NCI-H460 (cell line): ENCODE measurements at regions not wholly inside any gene's neighbourhood (a gene's known extent, or its start where the extent isn't known, plus 50 kb on each side); places are given as distances from the start of the nearest gene placed in this dataset.

ENCODE experiments used
- DNase-seq: peaks from one replicate; pipeline ENCODE4 v3.0.0-alpha.2; 2016; ENCODE audit warnings: low read depth; ENCODE audit errors: extremely low read depth

DNA sequence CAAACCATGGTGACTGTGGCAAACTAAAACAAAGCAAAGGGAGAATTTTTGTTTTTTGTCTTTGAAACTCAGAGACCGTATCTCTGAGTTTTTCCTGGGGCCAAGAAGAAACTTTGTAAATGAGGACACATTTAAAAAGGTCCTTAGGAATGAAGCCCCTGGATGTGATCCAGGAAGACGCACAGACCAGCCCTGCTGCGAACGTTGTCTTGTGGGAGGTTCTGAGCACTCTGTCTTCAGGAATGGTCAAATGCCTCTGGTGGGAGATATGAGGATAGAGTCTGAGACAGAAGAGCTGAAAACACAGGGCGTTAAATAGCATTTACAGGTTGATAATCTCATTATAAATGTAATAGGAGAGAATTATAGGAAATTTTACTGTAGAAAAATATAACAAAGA lies 893.5 kb upstream of the KLHL29 start:
- no peak for DNase-seq

DNA sequence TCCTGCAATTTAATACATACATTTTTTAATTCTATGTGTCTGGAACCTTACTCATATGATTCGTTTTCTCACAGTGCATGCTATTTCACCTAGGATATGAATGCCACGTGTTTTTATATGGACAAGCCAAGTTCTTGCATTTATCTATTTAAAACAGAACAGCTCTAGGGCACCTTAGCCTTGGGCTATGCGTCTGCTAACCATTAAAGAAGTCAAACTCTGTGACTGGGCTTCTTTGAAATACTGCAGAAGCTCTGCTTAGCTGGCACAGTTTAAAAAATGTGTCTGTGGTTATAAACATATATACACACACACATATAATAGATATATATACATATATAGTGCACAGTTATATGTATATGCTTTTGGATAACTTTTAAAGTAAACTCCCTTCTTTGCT lies 890.8 kb upstream of the KLHL29 start:
- DNase-seq = no peak

DNA sequence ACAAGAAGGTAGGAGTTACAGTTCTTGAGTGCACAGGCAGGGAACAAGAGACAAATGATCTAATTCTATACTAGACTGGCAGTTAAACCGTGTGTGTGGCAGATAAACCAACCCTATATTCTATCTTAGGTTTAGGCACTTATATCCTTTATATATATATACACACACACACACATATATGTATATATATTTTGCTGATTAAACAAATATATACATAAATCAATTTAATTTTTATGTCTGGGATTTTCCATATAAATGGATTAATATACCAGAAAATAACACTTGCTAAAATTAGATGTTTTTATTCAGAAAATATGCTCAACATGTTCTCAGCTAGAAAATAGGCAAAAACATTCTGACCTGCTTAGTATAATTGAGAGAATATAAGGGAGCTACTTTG lies 887.9 kb upstream of the KLHL29 start:
- no peak for DNase-seq

DNA sequence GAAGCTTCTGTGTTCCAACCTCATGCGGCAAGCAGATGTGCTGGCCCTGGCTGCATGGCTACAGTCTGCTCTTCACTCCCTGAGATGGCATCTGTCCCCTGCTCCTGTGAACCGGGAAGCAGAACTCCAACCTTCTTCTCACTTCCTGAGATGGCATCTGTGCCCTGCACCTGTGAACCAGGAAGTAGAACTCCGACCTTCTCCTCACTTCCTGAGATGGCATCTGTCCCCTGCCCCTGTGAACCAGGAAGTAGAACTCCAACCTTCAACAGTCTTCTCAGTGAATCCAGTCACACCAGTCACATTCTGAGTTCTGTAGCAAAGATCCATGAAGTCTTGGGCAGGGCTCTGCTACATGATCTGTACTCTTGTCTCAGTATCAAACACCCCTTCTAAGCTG lies 887.2 kb upstream of the KLHL29 start:
- DNase-seq = no peak

DNA sequence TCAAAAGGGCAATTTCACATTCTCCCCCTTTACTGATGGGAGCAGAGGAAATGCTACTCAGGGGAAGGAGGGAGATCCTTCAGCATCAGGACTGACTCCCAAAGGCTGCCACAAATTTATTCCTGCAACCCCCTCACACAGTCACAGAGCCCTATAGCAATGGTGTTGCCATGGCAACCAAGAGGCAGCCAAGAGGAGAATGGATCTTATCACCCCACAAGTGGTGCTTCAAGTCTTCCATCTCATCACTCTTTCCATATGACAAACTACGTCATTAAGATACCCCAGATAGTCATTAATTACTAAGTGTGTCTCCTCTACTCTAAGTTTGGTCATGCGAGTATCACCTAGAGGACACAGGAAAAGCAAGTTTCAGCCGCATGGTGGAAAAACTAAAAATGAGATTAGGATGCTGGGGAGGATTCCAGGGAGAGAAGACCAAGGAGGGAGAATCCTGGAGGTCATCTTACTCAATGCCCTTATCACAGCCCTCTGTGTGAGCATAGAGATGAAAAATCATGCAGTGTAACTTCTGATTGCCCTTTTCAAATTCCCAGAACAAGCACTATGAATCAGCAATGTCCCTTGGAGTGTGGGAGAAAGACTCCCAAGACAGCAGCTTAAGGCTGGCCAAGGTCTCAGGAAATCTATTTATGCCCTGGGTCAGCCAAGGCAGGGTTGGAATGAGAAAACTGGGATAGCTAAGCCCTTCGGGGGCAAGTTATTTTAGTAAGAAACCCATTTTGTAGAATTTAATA lies 885.7 kb upstream of the KLHL29 start:
- DNase-seq = no peak

DNA sequence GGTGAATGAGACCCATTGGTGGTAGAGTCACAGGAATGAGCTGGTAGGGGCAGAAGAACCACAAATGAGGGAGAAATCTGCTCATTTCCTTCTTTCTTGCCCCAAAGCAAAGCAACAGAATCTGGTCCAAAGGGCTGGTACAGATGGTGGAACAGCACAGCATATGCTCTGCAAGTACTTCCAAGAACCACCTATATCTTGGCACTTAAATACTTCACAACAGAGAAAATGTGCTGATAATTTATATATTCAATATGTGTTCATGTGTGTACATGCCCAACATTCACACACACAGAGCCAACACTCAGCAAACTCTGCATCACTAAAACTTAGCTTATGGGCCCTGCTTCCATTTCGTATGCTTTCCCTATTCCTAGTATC lies 884.4 kb upstream of the KLHL29 start:
- DNase-seq = no peak

DNA sequence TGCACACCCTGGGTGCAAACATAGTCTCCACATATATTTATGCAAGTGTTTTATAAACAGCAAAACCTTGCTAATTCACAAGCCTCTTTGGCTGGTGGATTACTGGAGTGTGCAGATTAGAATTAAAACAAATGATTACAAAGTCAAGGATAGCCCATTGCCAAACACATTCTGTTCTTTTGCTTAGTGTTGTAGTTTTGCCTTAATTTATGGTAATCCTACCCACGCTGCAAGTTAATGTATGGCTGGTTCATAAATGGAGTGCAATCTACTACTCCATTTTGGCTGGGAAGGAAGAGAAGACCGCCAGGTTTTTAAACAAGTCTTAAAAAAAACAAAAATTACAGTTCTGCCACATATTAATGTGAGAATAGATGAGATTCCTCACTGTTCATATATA lies 883.1 kb upstream of the KLHL29 start:
- no peak for DNase-seq

DNA sequence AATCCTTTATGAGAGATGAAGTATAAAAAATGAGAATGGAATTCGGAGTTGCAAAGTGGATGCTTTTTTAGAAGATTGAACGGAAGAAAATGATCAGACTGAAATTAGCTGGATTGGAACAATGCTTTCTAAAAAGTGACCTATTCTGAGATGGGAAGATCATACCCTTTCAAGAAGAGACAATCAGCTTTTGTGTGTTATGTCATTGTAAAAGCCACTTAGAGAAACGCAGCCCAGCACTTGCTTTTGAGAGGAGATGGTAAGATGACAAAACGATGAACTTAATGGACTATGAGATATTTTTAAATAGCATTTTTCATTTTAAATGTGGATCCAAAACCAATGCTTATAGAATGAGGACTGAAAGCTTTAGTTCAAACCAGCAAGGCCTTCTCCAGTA lies 871.4 kb upstream of the KLHL29 start:
- no peak for DNase-seq

DNA sequence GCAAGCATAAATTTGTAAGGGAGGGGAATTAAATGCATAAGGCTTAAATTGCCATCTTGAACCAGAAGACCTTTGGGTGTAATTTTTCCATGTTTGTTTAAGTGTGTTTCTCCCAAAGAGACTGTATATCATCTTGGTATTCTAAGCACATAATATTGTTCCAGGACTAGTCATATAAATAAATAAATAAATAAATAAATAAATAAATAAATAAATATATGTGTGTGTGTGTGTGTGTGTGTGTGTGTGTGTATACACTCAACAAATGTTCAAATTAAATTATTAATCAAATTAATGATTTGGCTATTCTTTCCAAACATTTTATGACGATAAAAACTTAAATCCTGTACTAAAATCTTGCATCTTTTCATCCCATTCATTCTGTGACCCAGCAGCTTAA lies 867.8 kb upstream of the KLHL29 start:
- no peak for DNase-seq

DNA sequence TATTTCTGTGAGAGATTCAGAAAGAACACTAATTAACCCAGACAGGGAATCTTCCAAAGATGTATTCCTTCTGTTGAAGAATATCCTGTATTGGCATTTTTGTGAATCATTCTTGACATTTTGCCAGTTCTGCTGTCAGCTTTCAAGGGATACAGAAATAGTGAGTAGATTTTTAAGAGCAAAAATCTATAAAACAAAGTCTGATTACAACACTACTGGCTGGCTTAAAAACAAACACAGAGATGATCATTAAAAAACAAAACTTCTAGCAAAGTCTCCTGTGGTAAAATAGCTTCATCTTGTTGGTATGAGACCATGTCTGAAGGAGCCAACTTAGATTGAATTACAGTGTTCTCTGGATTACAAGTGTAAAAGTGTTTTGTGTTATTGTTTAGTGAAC lies 866.3 kb upstream of the KLHL29 start:
- no peak for DNase-seq

DNA sequence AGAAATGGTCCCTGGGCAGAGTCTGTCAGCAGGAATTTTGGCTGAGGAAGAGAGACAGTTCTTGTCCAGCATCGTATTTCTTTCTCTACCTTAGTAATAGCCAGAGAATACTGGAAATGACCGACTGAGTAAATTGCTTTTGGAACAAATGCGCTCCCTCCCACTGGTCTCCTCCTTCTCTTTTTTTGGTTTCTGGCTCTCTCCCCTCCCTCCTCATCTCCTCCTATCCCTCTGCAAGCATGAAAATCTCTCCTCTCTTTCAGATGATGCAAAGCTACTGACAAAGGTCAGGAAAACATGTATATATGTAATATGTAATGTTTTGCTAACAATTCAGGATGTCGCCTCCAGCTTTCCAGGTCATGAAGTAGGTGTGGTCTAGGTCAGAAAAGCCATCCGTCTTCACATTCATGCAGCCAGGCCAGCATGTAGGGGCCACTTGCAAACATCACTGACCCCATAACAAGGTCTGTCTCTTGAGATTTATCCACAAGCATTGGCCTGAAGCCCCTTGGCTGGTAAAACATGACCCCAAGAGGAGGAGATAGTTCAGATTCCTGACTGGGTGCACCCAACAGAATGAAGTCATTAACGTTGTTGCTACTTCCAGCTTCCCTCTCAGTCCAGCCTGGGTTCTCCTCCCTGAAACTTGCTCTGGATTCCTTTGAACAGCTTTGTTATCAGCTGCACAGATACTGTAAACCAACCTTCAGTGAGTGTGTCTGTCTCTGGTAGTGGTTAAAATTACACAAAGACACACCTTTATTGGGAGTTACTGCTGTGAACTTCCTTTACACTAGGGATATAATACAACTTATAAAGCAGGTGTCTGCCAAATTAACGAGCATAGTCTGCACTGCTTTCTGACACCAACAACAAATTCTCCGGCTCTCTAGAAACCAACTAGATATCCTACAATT lies 864.4 kb upstream of the KLHL29 start:
- DNase-seq = no peak

DNA sequence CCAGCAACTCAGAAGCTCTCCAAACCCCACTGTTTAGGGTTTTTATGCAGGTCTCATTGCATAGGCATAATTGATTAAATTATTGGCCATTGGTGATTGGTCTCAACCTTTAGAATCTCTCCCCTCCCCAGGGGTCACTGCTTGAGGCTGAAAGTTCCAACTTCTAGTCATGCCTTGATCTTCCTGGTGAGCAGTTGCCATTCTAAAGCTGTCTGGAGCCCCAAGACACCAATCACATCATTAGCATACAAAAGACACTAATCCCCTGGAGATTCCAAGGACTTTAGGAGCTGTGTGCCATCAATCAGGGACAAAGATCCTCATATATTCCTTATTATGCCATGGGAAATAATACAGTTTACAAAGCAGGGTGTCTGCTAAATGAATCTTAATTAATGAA lies 863.4 kb upstream of the KLHL29 start:
- DNase-seq = no peak

DNA sequence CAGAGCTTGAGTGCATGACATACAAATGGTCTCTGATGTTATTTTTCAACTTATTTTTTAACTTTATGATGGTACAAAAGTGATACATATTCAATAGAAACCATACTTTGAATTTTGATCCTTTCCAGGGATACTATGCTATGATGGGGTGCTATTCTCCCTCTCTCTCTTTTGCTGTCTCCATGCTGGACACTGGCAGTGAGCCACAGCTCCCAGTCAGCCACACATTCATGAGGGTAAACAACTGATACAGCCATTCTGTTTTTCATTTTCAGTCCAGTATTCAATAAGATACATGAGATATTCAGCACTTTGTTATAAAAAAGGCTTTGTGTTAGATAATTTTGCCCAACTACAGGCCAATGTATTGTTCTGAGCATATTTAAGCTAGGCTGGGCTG lies 859.3 kb upstream of the KLHL29 start:
- no peak for DNase-seq

DNA sequence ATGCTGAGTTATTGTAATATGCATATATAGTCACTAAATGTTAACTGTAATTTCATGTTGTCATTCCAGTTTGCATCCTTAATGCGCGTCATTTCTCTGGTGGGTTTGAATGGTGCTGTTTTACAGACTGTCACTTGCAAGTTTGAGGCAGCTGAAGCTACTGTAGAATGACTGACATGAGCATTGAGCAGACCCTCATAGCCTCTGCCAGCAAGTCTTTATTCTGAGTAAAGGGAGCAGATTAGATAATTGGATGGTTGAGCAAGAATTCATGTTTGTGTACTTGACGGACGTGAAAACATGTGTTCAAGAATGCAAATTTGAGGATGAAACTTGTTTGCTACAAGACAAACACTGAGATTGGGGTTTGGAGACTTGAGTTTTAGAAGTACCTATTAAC lies 854.8 kb upstream of the KLHL29 start:
- DNase-seq = no peak

DNA sequence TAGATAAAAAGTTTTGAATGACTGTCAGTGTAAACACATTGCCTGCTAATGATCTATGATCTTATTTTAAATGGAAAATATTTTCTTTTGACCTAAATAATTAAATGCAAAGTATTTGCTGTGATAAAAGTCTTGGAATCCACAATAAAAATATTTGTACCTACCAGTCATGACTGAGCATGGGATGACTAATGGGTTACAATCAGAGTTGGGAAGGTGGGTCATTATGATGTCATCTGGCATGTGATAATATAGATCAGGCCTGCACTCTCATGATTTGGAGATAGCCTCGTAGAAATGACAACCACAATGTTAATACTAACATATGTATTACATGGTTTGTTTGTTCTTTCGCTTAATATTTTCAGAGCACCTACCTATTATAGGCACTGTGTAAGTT lies 848.8 kb upstream of the KLHL29 start:
- DNase-seq = no peak

DNA sequence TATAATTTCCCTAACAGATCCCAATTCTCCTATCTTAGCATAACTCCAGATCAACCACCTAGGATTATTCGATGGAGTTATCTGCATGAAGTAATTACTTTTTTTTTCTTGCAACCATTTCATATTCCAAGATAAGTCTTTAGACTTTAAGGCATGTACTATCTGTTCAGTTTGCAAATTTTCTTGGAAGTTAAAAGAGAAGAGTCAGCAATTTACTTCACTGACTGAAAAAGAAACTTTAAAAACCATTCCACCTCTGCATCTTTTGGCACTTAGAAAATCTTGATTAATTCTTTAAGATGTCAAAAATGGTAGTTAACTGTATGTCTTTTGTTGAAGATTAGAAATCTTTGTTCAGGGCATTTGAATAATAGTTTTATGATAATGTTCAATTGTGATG lies 830.5 kb upstream of the KLHL29 start:
- DNase-seq = no peak

DNA sequence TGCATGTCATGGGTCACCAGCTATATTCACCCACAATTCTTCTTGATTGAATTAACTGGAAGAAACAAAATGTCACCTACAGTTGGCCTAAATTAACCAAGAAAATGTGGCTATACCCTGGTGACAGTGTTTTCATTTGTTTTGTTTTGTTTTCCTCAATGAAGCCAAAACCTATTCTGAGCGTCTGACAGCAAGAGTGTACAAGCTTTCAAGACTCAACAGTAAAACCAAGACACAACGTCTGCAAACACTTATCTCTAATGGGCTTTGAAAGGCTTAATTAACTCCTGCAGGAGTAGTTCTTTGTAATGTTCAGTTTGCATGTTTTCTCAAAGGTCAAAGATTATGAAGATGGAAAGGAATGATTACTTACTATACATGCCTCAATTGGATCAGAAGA lies 827.6 kb upstream of the KLHL29 start:
- DNase-seq = no peak

DNA sequence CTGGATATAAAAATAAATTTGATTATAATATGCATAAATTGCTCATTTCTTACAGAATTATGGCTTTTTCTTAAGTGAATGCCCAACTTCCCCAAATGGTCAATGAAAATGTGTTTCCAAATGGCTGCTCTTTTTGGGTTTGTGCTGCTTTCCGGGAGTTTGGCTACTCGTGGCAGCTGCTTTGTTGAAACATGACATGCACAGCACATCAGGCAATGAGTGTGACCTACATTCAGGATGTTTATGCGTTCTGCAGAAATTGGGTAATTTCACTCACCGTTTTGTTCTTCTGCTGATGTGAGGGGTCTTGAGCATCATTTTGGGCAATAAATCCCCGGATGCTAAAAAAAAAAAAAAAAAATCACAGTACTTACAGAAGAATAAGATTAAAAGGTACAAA lies 825.0 kb upstream of the KLHL29 start:
- DNase-seq = no peak

DNA sequence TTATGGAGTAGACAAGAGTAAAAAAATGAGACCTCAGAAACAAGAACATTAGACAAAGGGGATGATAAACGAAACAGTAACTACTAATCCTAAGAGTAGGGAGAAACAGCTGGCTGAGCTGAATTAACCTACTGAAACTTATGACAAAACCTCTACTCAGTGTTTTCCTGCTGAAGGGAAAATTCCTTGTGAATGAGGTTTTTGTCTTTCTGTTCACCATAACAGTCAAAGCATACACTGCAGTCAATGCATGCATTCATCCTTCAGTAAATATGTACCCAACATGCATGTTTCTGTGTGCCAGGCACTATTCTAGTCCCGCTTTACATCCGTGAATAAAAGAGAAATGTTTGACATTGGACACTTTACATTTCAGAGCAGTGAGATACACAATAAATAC lies 805.6 kb upstream of the KLHL29 start:
- no peak for DNase-seq

DNA sequence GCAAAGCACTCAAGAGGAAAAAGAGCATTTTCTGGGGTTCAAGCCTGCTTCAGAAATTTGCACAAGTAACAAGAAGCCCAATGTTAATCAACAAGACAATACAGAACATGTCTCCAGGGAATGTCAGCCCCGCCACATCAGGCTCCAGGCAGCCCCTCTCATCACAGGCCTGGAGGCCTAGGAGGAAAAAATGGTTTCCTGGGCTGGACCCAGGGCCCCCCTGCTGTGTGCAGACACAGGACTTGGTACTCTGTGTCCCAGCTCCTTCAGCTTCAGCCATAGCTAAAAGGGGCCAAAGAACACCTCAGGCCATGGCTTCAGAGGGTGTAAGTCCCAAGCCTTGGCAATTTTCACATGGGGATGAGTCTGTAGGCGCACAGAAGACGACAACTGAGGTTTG lies 802.9 kb upstream of the KLHL29 start:
- DNase-seq = no peak

DNA sequence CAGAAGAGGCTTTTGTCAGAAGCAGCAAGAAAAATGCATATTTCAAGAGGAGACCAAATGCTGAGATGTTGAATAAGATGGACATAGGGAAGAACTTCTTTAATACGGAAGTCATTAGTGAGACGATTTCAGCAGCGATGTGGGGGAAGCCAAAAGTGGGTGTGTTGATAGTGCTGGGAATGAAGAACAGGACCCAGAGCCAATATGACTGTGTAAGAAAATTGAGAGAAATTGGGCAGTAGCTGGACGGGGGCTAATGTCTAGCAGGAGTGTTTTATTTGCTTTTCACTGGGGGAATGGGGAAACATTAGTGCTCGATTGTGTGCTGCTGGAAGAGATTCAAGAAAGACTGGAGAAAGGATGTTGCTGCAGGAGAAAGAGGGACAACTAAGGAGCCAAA lies 788.7 kb upstream of the KLHL29 start:
- no peak for DNase-seq

DNA sequence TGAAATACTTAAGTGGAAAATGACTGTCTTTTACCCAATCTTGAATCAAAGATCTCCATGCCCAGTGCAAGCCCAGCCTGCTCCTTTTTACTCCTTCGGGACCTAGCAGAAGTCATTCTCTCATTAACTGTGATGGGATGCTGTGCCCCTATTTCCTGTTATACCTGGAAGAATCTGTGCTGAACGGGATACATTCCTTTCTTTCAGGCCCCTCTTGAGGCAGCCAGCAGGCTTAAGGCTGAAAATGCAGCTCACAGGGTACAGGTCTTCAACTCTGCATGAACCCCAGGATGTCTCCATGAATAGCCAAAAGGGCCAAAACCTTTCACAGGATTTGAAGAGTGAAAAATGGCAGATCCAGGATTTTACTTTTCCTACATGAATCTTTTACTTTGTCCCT lies 784.8 kb upstream of the KLHL29 start:
- no peak for DNase-seq
